ENCODE measurements at regions not wholly inside any gene's neighbourhood (a gene's known extent, or its start where the extent isn't known, plus 50 kb on each side); places are given as distances from the start of the nearest gene placed in this dataset.

DNA sequence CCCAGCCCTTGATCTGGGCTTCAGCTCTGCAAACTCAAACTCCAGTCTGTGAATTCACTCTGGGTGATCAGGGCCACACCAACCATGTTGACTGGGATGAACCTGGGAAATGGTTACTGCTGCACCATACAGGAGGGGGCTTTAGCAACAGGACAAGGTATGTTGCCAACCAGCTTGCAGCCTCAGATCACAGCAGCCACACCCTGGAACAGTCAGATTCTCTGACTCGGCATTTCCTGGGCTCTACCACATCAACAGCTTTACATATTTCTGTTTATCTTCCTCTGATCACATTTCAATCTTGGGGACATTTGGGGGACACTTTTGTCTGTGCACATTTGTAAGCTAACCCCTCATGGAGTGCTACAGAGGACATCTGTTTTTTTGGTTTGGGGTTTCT lies 267.0 kb upstream of the NCAM1 start (continued):
- TF ChIP-seq CHD7 (IDR thresholded peaks at IDR 0.05; ENCODE audit: insufficient replicate concordance, low read length) (no peak), GTF2F1 (IDR thresholded peaks at IDR 0.05; ENCODE audit: borderline replicate concordance, low read depth, low read length) (no peak), TEAD4 (IDR thresholded peaks at IDR 0.05; ENCODE audit: low read depth, low read length) (no peak)

Data from H1 (cell line).